Immature natural killer cell (primary cell): ENCODE measurements at regions not wholly inside any gene's neighbourhood (a gene's known extent, or its start where the extent isn't known, plus 50 kb on each side); places are given as distances from the start of the nearest gene placed in this dataset.

Source experiments
- DNase-seq, 3 donors: peaks; one replicate each; pipeline ENCODE4 v3.0.0; 2022; ENCODE audit warnings: mixed read lengths in 1 of 3
- H3K27ac Mint-ChIP-seq, 6 donors: one replicate each; pipeline ENCODE4 v1.8.0; 2020; ENCODE audit warnings: mixed read lengths in 6 of 6, mild to moderate bottlenecking in 5 of 6, inconsistent platforms in 4 of 6, moderate library complexity in 3 of 6
- H3K27me3 Mint-ChIP-seq, 3 donors: one replicate each; pipeline ENCODE4 v1.8.0; 2020 to 2021; ENCODE audit warnings: low read depth in 3 of 3, mild to moderate bottlenecking in 3 of 3, mixed read lengths in 3 of 3, moderate library complexity in 3 of 3, inconsistent platforms in 1 of 3
- H3K36me3 Mint-ChIP-seq, 3 donors: one replicate each; pipeline ENCODE4 v1.8.0; 2020; ENCODE audit warnings: mixed read lengths in 3 of 3, inconsistent platforms in 2 of 3, mild to moderate bottlenecking in 2 of 3
- H3K4me1 Mint-ChIP-seq, 2 donors: one replicate each; pipeline ENCODE4 v1.8.0; 2020; ENCODE audit warnings: inconsistent platforms in 2 of 2, mild to moderate bottlenecking in 2 of 2, mixed read lengths in 2 of 2, moderate library complexity in 1 of 2
- H3K4me3 Mint-ChIP-seq, 5 donors: one replicate each; pipeline ENCODE4 v1.8.0; 2020; ENCODE audit warnings: mild to moderate bottlenecking in 5 of 5, mixed read lengths in 5 of 5, inconsistent platforms in 3 of 5, moderate library complexity in 3 of 5
- H3K9me3 Mint-ChIP-seq, 6 donors: one replicate each; pipeline ENCODE4 v1.8.0; 2020; ENCODE audit warnings: mild to moderate bottlenecking in 6 of 6, mixed read lengths in 6 of 6, inconsistent platforms in 4 of 6, moderate library complexity in 3 of 6

DNA sequence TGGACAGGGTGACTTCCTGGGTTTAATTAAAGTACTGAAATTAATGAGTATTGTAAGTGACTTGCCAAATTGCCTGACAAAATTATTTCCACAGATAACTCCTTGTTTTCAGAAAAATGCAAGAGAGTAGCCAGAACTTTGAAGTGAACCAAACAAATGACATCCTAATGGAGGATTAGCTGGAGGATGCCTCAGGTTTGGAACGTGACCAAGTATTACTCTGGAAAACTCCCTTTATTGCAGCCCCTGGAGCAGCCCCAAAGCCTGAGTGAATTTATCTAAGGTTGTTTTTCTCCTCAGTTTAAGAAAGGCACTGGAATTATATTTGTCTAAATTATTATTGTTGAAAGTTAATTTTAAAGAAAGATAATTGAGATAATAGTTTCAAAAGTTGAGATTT is 343.6 kb upstream of the MTNR1B start:
- Mint-ChIP-seq H3K27ac (no peak overlapping the region), H3K36me3 (no peaks in the 10 kb centered on the region), H3K9me3 (peaks cover 0 to 21% (median 5%) of the 10 kb centered on the region in 6 donors), H3K27me3 (no peaks in the 10 kb centered on the region), H3K4me3 (no peak overlapping the region), H3K4me1 (no peaks in the 10 kb centered on the region)
- no peak for DNase-seq

DNA sequence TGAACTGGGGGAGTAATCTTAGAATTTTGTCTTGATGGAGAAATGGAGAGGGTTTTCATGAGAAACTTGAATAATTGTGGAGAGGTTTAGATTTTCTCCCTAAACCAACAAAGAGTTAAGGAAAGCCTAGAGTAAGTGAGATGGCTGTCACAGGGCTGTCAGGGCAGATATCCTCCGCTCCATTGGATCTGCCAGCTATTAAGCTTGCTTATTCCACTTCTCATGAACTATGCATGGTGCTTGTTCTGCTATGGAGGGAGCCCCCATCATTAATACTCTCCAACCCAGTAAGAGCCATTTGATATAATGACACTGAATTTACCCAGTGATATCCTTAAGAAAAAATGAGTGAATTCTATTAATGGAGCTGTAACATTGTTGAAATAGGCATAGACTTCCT is 342.8 kb upstream of the MTNR1B start:
- no peak for DNase-seq
- H3K36me3 Mint-ChIP-seq = no peaks in the 10 kb centered on the region
- H3K9me3 Mint-ChIP-seq = peaks cover 0 to 25% (median 3%) of the 10 kb centered on the region in 6 donors
- no peak overlapping the region for H3K4me3 Mint-ChIP-seq
- no peak overlapping the region for H3K27ac Mint-ChIP-seq
- H3K27me3 Mint-ChIP-seq = peaks cover 0 to 2% (median 0%) of the 10 kb centered on the region in 3 donors
- no peaks in the 10 kb centered on the region for H3K4me1 Mint-ChIP-seq

DNA sequence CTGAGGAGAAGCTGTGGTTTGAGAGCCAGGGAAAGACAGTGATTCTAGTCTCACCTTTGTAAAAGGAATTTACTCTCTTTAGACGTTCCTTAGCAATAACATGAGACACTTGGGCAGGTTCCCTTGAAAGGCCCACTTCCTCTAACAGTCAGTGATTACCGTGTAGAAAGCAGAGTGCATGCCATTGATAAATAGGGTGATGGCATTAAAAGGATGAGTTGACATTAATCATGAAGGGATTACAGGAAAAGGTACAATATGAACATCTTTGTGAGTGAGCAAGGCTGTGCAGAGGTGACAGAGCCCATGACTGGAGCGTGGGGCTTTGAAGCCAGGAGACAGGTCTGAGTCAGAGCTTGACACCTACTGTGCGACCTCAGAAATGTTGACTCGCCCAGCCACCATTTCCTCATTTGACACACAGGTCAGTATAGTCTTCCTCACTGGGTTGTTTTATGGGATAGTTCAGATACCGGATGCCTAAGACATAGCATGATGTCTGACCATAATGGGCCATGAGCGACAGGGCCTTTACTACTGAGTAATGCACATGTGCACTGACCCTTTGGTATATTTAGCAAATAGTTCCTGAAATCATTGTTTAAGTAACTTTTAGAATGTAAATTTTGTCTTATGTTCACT is 341.7 kb upstream of the MTNR1B start:
- H3K4me3 Mint-ChIP-seq = no peak overlapping the region
- DNase-seq = no peak
- H3K9me3 Mint-ChIP-seq = peaks cover 0 to 32% (median 5%) of the 10 kb centered on the region in 6 donors
- no peaks in the 10 kb centered on the region for H3K4me1 Mint-ChIP-seq
- no peaks in the 10 kb centered on the region for H3K36me3 Mint-ChIP-seq
- H3K27ac Mint-ChIP-seq = no peak overlapping the region
- H3K27me3 Mint-ChIP-seq = peaks cover 0 to 8% (median 0%) of the 10 kb centered on the region in 3 donors

DNA sequence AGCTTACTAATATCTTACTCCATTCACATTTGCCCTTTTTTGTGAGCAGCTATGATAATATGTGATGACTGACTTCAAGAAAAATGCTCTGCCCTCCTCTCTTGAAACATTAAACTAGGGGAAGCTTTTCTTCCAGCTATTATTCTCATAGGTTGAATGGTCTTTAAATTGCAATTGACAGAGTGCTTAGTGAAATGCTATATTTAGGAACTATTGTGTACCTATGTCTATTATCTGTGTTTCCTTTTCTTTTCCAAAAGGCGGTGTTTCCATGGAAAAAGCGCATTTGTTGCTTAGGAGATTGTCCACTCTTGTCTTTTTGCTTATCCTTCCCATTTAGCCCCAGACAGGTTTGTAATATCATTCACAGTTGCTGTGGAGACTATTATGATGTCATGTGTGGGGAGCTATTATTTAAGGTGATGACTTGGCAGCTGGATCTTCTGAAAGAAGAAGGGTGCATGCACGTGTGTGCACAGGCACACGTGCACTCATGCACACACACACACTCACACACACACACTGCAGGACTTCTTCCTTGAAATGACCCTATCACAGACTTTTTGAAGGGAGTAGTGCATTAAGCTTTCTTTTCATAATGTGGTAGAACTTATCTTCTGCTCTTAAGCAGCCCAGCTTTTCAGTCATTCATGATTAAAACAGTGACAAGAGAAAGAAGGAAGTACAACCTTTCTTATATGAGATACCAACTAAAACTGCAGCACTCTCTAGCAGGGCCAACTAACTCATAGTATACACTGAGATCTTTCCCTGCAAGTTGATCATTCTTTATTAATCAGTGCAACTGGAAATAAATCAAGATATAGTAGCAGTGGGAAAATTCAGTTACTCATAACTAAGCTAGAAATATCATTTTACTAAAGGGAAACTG is 340.8 kb upstream of the MTNR1B start:
- peaks cover 0 to 29% (median 5%) of the 10 kb centered on the region in 6 donors for H3K9me3 Mint-ChIP-seq
- H3K27ac Mint-ChIP-seq = no peak overlapping the region
- no peaks in the 10 kb centered on the region for H3K36me3 Mint-ChIP-seq
- no peak overlapping the region for H3K4me3 Mint-ChIP-seq
- no peak for DNase-seq
- peaks cover 0 to 8% (median 0%) of the 10 kb centered on the region in 3 donors for H3K27me3 Mint-ChIP-seq
- H3K4me1 Mint-ChIP-seq = no peaks in the 10 kb centered on the region

DNA sequence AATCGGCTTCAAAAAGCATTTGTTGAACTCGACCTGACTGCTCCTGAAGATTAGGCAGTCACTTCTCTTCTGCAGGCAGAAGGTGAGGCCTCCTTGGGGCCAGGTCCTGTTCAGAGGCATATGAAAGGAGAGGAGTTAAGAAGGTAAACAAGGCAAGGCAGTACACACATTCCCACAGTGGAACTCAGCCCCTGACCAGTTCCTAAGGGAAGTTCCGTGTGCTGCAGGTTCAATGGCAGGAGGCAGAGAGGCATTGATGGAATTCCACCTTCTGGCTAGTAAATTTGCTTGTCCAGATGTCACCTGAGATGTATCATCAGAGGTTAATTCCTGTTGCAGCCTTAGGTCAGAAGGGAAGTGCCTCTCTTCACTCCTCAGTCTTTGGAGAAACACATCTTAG is 337.0 kb upstream of the MTNR1B start:
- Mint-ChIP-seq H3K36me3 (no peaks in the 10 kb centered on the region), H3K4me3 (no peak overlapping the region), H3K9me3 (peaks cover 2 to 28% (median 8%) of the 10 kb centered on the region in 6 donors), H3K27me3 (peaks cover 0 to 9% (median 0%) of the 10 kb centered on the region in 3 donors), H3K27ac (no peak overlapping the region), H3K4me1 (no peaks in the 10 kb centered on the region)
- no peak for DNase-seq

DNA sequence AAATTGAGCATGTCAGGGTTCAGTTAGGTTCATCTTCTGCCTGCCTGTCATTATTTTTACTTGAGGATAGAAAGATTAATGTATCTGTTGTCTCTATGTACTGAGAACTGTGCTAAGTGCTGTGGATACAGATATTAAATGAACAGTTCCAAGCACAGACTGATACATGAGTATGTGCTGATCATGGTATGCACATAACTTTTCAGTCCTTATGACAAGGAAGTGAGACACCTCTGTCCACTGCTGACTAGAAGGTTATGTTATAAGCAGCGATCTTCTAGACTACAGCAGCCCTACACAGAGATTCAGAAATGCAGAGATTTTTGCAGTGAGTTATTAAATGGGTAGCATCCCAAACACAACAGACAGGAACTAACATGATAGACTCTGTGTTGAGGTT is 335.6 kb upstream of the MTNR1B start:
- no peak overlapping the region for H3K4me3 Mint-ChIP-seq
- H3K36me3 Mint-ChIP-seq = no peaks in the 10 kb centered on the region
- DNase-seq = no peak
- no peak overlapping the region for H3K27ac Mint-ChIP-seq
- peaks cover 0 to 9% (median 0%) of the 10 kb centered on the region in 3 donors for H3K27me3 Mint-ChIP-seq
- no peaks in the 10 kb centered on the region for H3K4me1 Mint-ChIP-seq
- peaks cover 2 to 28% (median 8%) of the 10 kb centered on the region in 6 donors for H3K9me3 Mint-ChIP-seq

DNA sequence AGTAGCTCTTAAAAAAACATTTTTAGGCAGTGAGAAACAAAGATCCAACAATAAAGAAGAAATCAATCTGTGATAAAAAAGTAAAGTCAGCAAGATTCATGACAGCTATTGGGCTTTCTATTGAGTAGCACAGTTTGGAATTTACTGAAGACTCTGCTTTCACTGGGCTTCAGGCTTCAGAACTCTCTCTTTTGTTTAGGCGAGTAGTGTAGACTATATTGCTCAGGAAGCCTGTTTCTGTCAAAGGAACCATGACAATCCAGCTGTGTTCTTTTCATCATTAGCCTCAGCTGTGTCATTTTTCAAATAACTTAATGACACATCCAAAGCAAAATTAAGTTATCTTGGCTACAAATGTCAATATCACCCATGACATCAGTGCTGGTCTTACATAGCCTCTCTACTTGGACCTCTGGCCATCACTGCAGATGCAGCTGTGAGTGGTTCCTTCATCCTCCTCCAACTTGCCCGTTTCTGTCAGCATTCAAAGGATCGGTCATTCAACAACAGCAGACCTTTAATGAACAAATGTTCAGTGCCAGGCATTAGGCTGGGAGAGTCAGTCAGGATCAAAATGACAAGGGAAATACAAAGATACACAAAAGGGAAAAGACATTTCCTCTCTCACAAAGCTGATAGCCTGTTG is 332.8 kb upstream of the MTNR1B start:
- Mint-ChIP-seq H3K27ac (no peak overlapping the region), H3K27me3 (peaks cover 0 to 9% (median 0%) of the 10 kb centered on the region in 3 donors), H3K9me3 (peaks cover 2 to 19% (median 8%) of the 10 kb centered on the region in 6 donors), H3K4me1 (no peaks in the 10 kb centered on the region), H3K4me3 (no peak overlapping the region), H3K36me3 (no peaks in the 10 kb centered on the region)
- no peak for DNase-seq

DNA sequence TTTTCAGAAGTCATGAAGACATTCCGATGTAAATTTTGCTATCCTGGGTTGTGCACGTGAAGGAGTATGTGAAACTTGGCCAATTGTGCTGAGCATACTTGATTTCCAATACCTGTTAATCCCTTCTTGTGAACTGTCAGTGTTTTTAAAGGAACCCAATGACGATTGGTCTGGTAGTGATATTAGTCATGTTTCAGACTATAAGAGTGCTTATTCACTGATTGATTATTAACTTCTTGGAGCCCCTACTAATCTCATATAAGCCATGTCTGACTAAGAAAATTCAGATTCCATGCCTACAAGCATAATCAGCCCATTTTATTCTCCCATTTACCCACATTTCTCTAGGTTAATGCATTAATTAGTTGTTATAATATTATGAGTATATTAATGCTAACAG is 330.8 kb upstream of the MTNR1B start:
- Mint-ChIP-seq H3K9me3 (peaks cover 0 to 12% (median 3%) of the 10 kb centered on the region in 6 donors), H3K4me1 (no peaks in the 10 kb centered on the region)

DNA sequence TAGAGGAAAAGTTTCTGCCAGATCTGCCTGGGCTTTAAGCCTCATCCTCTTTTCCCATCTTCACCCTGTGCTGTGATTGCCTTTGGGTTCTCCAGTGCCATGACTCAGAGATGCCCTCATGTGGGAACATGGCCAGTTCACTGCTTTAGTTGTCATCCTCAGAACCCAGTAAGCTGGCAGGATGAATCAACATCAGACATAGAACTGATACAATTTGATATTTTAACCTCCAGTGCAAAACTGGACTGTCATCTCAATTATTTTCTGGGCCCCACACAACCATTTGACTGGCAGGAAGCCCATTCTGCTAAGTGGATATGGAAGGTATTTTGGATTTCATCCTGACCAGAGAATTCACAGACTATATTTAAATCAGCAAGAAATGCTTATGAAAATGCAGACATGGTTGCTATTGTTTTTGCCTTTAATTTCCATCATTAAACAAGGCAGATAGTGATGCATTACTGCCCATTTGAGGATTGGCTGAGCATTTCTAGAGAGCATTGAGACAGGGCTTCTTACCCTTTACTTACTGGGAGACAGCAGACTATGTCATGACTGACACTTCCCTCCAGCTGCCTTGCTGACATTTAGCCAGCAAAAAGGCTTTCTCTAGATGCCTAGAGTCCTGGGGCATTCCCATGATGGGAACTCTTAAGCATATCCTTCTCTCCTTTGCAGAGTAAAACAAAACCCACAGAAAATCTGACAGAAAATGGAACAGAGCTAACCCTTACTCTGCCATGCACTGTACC is 327.1 kb upstream of the MTNR1B start:
- no peak overlapping the region for H3K27ac Mint-ChIP-seq
- no peaks in the 10 kb centered on the region for H3K4me1 Mint-ChIP-seq
- no peaks in the 10 kb centered on the region for H3K36me3 Mint-ChIP-seq
- DNase-seq = no peak
- no peak overlapping the region for H3K4me3 Mint-ChIP-seq
- H3K9me3 Mint-ChIP-seq = peaks cover 0 to 19% (median 3%) of the 10 kb centered on the region in 6 donors
- peaks cover 0 to 2% (median 1%) of the 10 kb centered on the region in 3 donors for H3K27me3 Mint-ChIP-seq

More for the DNA sequence above, 330.8 kb upstream of the MTNR1B start:
- DNase-seq = no peak
- peaks cover 0 to 3% (median 0%) of the 10 kb centered on the region in 3 donors for H3K27me3 Mint-ChIP-seq
- H3K36me3 Mint-ChIP-seq = no peaks in the 10 kb centered on the region
- H3K27ac Mint-ChIP-seq = no peak overlapping the region
- no peak overlapping the region for H3K4me3 Mint-ChIP-seq

DNA sequence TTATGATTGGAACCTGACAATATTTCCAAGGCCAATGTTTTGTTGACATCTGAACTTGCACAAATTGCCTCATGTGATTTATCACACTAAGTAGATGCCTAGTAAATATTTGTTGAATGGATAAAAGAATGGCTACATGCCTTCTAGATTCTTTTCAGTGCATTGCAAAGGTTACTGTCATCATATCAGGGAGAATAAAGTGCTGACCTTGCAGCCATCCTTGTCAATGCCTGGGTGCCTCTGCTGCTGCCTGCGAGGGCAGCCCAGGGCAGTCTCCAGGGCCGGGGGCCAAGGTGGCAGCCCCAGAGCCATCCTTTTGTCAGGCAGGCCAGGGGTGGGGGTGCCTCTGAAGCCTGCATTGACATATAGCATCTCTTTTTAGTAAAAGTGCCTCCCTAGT is 325.6 kb upstream of the MTNR1B start:
- Mint-ChIP-seq H3K27me3 (peaks cover 0 to 2% (median 1%) of the 10 kb centered on the region in 3 donors), H3K27ac (no peak overlapping the region)

DNA sequence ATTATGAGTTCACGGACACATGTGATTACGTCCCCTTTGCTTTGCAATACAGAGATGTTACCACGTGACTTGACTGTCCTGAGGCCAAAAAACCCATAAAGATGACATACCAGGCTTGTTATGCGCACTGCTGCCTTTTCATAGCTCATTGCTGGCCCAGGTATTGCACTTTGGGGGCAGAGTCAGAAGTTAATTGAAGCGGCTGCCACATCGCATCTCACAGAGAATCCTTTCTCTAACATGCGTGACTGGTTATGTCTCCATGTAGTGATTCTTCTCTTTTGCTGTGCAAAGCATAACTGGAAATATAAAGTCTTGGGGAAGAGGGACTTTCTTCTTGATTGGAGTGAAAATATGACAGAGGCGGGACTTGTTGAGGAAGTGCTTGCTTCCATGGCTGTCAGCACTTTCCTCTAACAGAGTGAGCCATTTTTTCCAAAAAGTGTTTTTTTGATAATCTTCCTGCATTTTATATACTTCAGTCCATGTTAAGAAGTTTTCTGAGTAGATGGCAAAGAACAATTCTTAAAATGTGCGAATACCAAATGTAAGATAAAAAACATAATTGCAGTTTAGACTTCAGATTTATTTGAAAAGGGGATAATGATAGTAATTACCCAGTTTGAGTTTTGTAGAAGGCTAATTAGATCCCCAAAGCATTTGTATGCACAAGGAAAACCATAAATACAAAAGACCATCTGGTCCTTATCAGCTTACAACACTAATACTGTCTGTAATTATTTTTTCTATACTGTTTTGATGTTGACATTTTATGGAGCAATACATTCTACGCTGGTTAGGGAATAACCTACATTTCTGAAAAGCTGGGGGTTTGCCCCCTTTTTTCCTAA is 324.6 kb upstream of the MTNR1B start:
- Mint-ChIP-seq H3K27me3 (peaks cover 0 to 2% (median 1%) of the 10 kb centered on the region in 3 donors), H3K4me1 (no peaks in the 10 kb centered on the region), H3K27ac (no peak overlapping the region), H3K9me3 (peaks cover 0 to 14% (median 1%) of the 10 kb centered on the region in 6 donors), H3K4me3 (no peak overlapping the region), H3K36me3 (no peaks in the 10 kb centered on the region)
- DNase-seq = no peak

More for the DNA sequence above, 325.6 kb upstream of the MTNR1B start:
- Mint-ChIP-seq H3K4me1 (no peaks in the 10 kb centered on the region), H3K9me3 (peaks cover 0 to 19% (median 3%) of the 10 kb centered on the region in 6 donors), H3K36me3 (no peaks in the 10 kb centered on the region), H3K4me3 (no peak overlapping the region)
- no peak for DNase-seq

DNA sequence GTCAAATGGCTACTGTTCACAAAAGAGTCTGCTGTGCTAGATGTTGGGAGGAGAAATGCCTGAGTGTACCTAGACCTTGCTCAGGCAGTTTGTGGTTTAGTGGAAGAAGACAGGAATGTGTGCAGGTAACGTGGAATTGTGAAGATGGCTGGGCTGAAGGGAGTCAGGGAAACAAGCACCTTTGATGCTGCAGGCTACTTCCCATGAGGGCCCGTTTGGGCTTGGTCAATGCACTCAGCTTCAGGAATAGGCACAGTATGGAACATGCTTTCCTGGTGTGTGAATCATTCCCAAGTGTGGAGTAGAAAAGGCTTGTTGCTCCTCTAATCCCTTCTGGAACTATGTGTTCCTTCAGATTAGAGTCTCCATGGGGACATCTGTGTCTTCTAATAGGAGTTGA is 318.3 kb upstream of the MTNR1B start:
- Mint-ChIP-seq H3K27ac (no peak overlapping the region), H3K36me3 (no peaks in the 10 kb centered on the region), H3K27me3 (peaks cover 0 to 4% (median 2%) of the 10 kb centered on the region in 3 donors), H3K4me1 (no peaks in the 10 kb centered on the region), H3K4me3 (no peak overlapping the region), H3K9me3 (peaks cover 0 to 13% (median under 1%) of the 10 kb centered on the region in 6 donors)
- no peak for DNase-seq
